Smooth muscle cell of the brain vasculature (primary cell): ENCODE measurements at regions not wholly inside any gene's neighbourhood (a gene's known extent, or its start where the extent isn't known, plus 50 kb on each side); places are given as distances from the start of the nearest gene placed in this dataset.
"Not testable (repeated sequence)": the region's sequence is repeated elsewhere in the genome, so short reads cannot be mapped to it uniquely, and the experiment has no call there.

ENCODE experiments used
- DNase-seq: peaks from one replicate; pipeline ENCODE4 v3.0.0-alpha.2; 2012; ENCODE audit warnings: low read depth, low spot score

DNA sequence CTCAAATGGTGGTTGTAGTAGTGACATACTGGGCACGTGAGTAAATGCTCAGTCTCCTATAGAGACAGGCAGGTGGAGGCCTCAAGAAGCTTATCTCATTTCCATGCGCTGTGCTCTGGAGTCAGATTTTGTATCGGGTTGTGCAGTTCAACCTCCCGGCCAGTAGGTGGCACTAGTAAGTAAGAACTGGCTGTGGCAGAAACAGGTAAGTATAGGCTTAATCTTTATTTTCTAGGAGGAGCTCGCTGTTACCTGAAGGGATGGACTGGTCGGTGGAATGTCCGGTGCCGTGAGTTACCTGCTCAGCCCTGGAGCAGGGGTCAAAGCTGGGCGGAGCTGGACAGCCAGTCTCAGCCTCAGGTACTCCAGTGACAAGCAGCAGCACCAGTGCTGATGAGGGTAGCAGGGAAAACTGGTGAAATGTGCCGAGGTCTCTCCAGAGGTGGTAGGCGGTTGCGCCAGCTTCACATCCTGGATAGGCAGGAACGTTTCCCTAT lies 880.1 kb upstream of the SEMA6A start:
- no peak for DNase-seq

DNA sequence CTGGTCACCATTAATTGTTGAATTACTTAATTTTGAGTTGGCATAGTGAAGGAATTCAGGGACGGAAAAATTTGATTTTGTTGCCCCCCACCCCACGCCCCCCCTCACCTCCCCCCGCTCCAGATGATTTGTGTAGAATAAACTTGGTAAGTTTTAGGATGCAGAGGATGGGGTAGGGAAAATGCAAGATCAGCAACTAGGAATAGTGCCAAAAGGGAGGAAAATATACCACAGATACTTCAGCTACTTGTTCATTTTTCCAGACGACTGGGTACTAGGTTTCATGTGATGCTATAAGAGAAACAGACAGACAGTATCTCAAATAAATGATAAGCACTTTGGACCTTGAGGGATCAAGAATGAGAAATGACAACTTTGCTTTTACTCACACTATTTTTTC lies 862.2 kb upstream of the SEMA6A start:
- no peak for DNase-seq

DNA sequence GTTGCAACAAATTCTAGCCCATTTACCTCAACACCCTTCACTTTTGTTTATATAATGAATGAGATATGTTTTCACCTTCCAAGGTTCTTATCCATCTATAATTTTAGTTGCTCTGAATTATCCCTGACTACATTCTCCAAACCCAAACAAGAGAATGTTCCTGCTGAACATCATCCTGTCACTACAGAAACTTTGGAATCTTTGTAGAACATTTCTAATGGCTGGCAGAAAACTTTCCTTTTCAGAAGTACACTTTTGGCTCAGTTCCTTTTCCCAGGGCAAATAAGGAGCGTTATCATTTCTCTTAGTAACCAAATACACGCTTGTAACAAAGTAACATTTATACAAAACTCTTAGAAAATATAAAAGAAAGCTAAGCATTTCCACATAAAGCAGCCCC lies 860.6 kb upstream of the SEMA6A start:
- DNase-seq: no peak

DNA sequence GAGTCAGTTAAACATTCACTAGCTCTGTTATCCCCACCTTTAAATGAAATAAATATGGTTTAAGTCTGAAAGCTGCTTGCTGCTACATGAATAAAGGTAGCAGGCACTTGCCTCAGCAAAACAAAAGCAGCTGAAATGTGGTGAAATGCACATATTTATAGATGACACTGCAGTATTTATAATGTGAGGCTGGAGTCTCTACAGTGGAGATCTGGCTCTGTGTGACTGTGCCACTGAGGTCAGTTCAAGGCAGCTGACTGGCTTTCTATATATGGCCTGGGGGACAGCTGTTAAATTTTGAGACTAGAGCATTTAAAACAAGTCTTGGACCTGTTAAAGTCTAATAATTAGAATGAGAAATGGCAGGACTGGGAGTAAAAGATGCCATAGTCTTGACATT lies 859.6 kb upstream of the SEMA6A start:
- DNase-seq: no peak

DNA sequence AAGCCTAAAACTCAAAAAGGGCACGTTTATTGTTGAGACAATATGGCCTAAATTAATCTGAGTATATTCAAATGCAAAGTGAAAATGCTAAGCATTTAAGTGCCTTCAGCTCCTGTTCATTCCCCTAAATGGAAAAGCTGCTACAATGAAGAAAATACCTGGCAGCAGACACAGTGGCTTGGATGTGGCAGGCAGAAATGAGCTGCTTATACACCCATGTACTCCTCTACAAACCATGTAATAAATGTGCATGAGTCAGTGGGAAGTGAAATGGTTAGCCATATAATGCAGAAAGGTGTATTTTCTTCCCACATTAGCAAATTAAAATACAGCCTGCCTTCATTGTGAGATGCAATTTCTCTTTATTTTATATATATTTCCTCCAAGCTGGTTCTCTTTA lies 859.2 kb upstream of the SEMA6A start:
- DNase-seq: no peak

DNA sequence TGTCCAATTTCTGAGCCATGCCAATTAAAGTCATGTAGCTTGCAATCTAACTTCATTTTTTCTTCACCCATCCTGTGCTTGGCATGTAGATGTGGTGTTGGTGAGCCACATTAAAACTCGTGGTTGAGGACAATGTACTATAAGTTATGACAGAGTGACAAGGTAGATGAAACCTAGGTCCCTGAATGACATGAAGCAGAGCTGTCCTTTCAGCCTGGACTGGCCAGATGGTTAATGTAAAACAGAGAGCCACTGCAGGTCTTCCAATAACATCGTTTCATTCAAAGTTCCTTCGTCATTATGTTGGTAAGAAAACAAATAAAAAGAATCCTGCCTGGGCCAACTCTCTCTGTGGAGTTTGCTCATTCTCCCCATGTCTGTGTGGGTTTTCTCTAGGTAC lies 856.5 kb upstream of the SEMA6A start:
- DNase-seq: no peak

DNA sequence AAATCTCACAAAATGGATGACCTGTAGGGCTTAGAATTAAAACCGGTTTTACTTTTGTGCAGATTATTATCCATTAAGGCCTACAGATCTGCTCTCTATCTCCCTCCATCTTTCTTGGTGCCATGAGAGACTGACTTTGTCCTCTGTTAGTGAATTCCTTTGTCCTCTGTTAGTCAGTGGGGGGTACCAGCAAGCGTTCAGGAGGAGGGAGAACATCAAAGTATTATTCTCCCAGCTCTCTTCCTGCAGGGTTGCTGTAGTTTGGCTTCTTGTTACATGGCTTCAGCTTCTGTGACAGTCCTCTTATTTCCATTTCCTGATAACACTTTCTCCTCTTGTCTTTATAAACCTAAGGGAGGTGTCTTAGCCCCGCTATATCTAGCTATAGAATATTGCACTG lies 850.5 kb upstream of the SEMA6A start:
- DNase-seq: no peak

DNA sequence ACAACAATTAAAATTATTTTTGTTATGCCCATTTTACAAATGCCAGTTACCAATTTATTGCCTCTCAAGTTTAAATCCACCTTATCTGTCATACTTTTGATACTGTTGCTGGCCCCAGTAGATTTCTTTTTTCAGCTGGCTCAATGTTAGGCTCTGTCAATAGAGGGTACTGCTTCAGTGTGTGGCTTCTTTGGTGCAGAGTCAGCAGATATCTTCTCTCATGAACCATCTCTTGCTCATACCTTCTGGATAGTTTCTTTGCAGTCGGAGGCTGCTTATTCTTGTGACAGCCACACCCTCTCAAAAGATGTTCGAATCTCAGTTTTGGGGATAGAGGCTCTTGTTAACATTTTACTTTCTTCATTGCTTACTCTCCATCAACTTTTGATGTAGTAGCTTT lies 849.9 kb upstream of the SEMA6A start:
- no peak for DNase-seq

DNA sequence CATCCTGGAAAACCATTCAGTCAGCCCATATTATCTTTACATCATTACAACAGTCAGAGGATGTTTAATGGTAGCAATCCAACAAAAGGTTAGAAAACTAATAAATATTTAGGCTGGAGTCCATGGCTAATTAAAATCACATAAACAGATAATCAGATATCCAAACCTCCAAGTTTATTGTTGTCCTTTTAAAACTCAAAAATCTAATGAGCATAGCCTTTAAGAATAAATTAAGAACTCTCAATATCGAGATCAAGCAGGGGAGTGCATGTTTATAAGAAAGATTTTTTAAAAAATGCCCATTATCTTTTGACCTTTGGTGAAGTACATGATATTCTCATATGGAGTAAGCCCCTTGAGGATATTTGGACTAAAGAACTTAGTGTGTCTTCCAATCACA lies 842.9 kb upstream of the SEMA6A start:
- no peak for DNase-seq

DNA sequence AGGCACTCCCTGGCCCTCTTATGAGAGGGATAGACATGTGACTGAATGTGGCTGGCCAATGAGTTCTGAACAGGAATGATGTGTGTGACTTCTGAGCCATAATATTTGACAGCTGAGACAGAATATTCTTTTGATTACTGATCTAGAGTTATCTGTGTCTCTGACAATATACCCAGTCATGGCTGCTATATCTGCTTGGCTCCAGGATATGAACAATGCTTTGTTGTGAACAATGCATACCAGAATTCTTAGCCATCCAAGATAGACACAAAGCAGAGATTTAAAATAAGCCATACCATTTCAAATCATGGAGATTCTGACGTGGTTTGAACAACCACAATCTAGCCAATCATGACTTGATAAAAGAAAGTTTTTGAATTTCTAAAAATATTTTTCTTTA lies 840.3 kb upstream of the SEMA6A start:
- DNase-seq: no peak

DNA sequence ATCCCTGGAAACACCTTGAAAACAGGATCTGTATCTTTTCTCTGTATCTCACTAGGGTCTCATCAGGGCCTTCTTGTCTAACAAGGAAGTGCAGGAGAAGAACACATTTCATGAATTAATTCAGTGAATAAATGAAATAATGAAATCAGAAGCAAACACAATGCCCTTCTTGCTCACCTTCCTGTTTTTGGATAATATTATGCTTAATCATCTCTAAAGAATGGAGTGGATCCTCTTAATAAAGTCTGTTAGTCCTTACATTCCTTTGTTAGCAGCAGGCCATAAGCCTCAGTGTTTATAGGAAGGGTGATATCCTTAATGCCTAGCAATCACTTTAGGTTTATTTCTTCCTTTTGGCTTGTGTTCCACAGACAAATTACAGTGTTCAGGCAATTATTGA lies 837.1 kb upstream of the SEMA6A start:
- no peak for DNase-seq

DNA sequence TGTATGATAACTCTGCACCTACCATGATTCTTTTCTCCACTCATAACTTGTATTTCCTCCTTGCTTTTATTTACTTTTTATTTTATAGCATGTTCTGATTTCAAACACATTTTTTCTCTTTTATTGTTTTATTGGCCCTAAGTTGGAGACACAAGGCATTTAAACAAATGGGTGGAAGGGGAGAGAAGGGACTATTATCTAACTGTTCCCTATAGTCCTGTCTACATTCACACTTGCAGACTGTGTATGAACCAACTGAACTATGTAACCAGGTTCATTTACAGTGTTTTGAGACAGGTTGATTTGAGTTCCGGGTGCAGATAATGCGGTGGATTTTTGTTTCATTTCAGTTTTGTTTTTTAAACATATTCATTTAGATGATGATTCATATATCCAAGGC lies 830.6 kb upstream of the SEMA6A start:
- no peak for DNase-seq

DNA sequence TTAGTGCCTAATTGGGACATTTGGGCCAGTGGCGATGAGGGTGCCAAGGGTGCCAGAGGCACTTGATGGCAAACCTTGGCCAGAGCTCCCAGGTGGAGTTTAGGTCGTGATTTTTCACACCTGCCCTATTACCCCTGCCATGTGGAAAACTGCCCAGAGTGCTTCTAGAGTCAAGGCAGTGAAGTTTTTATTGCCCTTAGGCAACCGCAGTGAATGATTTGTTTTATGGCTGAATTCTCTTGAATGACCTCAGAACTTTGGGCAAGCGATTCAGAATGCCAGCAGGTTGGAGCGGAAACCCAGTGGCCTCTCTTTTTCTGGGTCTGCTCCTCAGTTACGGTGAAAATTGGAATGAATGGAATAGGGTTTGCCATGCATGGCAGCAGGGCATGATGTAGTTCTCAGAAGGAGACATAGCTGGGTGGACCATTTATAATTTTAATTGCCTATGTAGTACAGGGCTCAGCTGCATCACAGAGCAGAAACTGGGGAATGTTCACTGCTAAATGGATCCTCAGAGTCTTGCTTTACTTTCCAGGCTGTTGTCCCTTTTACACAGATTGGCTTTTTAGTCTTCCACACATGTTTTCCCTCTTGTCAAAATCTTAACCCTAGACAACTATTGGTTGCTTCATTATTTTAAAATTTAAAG lies 820.0 kb upstream of the SEMA6A start:
- DNase-seq: no peak

DNA sequence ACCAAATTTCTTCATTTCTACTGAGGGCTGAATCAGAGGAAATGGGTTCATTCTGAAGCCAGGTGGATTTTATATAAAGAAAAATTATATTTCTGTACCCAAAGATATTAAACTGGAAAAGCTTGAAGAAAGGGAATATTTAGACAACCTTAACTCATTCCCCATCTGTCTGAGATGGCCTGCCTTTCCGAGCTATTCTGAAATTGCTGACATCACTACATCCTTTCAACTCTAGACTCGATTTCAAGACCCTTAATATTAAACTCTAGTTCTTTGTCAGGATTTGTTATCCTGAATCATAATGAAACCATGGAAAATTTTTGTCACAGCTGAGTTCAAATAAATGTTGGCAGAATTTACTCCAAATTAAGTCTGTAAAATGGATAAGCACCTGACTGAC lies 818.5 kb upstream of the SEMA6A start:
- no peak for DNase-seq

DNA sequence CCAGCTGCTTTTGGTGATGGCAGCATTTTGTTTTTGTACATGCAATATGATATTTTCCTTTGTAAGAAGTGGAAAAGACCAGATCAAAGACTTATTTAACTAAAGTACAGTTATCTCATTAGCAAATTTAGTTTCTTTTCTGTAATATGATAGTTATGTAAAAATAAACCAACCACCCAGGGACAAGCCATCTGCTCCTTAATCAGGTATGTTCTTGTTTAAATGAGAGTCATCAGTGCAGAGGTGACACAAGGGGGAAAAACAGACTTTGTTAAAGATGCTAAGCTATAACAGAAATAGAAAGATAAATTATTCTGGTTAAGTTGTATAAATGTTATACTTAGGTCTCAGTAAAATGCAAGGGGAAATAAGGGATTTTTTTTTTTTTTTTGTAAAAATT lies 805.7 kb upstream of the SEMA6A start:
- DNase-seq: no peak

DNA sequence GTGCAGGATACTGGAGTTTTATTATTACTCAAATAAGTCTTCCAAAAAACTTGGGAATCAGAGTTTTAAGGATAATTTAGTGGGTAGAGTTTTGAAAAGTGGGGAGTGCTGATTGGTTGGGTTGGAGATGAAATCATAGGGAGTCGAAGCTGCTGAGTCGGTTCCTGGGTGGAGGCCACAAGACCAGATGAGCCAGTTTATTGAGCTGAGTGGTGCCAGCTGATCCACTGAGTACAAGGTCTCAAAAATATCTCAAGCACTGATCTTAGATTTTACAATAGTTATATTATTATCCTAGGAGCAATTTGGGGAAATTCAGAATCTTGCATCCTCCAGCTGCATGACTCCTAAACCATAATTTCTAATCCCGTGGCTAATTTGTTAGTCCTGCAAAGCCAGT lies 804.9 kb upstream of the SEMA6A start:
- DNase-seq: no peak

DNA sequence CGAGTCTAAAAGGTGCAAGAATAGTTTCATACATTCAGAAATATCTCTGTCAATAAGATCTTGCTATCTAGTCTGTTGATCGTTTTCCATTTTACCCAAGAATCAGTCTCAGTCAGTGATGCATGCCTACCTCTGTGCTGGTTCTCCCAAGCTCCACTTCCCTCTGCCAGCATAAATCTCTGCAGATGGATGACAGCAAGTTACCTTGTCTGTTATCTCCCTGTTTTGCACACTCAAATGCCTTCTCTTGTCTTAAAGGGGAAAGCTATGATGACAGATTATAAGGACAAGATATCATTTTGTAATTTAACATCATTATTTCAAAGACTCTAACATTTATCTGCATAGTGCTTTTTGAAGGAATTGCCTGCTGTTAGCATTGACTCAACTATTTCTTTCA lies 802.1 kb upstream of the SEMA6A start:
- DNase-seq: no peak

DNA sequence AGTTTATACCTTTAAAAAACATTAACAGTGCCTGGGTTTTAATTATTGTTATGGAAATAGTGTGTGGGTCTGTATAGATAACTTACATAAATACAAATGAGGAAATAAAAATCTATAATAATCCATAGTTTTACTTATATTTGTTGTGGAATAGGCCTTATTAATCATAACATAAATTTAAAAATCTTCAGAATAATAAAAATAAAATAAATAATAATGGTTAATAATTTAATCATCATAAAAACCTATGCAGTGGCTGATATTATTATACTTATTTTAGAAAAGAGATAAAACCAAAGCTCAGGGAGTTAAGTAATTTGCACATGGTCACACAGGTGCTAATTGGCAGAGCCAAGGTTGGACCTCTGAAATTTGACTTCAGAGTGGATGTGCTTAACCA lies 785.3 kb upstream of the SEMA6A start:
- no peak for DNase-seq

DNA sequence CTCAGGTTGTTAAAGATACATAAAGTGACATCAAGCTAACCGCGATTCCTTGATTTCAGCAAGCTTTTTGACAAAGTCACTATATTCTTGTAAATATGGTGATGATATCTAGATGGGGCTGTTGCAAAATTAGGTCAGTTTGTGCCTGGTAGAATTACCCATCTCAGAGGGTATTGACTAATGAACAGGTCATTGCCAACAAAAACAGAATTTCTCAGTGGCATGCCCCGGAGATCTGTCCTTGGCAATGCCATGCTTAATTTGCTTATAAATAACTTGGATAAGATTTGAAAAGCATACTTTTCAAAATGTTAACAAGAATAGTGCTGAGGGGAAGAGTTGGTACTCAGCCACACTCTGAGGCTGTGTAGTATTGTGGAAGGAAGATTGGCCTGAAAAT lies 783.3 kb upstream of the SEMA6A start:
- DNase-seq: no peak

DNA sequence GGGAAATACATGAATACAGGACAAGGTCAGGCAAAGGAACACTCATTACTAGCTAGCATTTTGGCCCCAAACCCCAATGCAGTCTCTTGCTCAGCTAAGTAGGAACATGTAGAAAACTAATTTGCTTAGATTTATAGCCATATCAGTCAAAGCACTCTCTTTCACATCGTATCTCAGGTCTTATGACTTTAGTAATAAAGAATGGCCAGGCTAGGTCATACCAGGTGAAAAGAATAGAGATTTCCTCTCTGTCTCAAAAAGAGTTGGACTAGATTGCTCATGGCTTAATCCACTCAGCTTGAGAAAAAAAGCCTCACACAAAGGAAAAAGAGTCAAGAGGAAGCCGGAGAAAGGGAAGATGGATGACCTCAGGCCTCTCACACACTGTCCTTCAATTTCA lies 772.7 kb upstream of the SEMA6A start:
- no peak for DNase-seq

DNA sequence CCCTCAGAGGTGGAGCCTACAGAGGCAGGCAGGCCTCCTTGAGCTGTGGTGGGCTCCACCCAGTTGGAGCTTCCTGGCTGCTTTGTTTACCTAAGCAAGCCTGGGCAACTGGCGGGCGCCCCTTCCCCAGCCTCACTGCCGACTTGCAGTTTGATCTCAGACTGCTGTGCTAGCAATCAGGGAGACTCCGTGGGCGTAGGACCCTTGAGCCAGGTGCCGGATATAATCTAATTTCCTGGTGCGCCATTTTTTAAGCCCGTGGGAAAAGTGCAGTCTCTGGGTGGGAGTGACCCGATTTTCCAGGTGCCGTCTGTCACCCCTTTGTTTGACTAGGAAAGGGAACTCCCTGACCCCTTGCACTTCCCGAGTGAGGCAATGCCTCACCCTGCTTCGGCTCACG lies 769.1 kb upstream of the SEMA6A start:
- DNase-seq: not testable (repeated sequence)

DNA sequence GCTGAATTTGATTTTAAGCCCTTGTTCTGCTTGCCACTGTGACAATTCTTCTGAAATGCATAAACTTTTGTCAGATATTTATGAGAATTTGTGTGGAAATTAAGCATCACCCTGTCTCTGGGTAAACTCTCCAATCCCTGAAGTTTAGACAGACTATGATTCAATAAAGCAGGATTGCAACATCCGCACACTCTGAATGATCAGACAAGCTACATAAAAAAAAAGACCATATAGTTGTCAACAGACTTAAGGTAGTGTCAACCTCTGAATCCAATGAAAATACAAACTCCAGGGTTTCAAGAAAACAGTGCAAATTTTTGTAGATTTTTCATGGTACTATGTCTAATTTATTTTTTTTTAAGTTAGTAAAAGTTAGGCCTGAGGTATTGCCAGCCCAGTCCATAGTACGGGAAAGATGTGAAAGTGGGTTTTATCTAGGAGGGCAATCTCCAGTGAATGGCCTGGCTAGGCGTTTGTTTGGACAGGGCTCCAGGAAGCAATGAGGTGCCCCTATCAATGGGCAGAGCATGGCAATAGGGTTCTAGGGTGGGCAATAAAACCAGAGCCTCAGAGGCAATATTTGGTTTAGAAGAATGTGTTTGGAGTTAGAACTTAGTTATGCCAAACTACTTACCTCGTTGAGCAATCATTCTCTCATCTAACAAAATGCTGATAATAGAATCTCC lies 762.6 kb upstream of the SEMA6A start:
- DNase-seq: no peak

DNA sequence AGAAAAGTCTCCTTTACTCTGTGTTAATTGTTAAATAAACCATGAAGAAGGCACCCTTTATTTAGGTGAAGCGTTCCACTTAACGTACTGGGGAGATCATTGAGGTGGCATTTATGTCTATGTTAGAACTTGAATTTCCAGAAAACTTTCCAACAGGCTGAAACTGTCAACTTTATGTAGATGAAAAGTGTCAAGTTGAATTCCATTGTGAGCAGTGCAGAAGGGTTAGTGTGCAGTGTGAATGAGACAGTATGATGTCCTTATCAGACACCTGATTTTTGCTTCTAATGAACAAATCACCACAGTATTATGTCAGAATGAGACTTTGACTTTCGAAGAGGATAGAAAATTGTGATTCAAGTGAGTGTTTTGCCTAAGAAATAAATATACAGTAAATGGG lies 761.6 kb upstream of the SEMA6A start:
- no peak for DNase-seq

DNA sequence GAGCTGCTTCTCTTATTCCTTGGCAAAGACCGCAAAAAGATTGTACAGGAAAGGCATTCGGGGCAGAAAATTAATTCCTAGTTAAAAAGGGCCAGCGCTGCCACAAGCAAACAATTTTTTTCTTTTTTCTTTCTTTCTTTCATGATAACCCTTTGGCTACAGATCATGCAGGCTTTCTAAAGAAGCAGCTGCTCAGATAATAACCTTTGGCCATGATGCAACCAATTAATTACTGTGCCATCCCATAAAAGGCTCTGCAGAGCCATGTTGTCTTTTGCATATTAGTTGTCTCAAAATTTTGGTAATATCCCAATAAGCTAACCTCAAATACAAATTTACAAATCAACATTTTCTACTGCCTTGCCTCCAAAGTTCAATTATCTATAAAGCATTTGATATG lies 758.4 kb upstream of the SEMA6A start:
- DNase-seq: no peak
